ENCODE measurements at regions not wholly inside any gene's neighbourhood (a gene's known extent, or its start where the extent isn't known, plus 50 kb on each side); places are given as distances from the start of the nearest gene placed in this dataset.

DNA sequence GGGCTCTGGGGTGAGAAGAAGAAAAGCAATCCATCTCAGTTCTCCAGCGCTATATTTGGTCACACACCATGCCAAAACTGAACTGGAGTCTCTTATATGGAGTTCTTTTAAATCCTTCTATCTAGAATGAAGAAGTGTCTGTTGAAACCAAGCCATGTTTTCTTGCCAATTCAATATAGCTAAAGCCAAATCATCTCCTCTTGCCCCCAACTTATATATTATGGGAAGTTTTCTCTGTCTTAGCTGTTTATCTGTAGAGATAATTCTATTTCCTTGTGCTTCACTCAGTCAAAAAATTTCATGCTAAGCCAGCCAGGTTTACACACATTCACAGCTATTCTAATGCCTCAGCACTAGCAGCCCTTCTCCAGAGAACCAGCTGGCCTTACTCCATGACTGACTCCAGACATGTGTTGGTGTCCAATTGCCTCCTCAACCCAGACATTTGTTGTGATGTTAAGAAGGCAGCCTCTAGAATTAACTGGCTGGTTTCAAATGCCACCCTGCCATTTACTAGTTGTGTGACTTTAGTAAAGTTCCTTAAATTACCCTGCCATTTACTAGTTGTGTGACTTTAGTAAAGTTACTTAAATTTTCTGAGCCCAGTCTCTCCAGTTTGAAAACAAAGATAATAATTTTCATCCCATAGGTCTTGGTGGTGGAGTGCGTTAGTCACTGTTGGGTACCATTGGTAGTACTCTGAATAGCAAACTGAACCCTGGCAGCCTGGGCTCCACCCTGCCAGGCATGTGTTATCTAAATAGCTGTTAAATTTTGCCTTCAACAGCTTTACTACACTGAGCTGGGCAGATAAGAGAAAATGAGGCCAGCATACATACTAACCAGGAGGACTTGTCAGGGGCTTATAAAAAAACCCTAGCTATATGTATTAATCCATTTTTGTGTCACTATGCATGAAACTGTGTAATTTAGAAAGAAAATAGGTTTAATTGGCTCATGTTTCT lies 525.1 kb downstream of the LMO7 start:
- Histone ChIP-seq H3K4me3 (ENCODE audit: control insufficient read depth in 2 of 3, extremely low read depth in 1 of 3, insufficient read depth in 2 of 3, low read depth in 1 of 3, low read length in 3 of 3) (no peak overlapping the region), H3K4me1 (ENCODE audit: control insufficient read depth, extremely low read depth, insufficient read depth, low read length) (no peaks in the 10 kb centered on the region), H3K27ac (ENCODE audit: control insufficient read depth, insufficient read depth, low read length) (no peak overlapping the region), H3K79me2 (ENCODE audit: control insufficient read depth, insufficient read depth, low read length) (no peaks in the 10 kb centered on the region), H3K9ac (ENCODE audit: control insufficient read depth, extremely low read depth, insufficient read depth, low read length) (no peak overlapping the region), H3K4me2 (ENCODE audit: control insufficient read depth, extremely low read depth, insufficient read depth, low read depth, low read length) (no peak overlapping the region), H2AFZ (ENCODE audit: control insufficient read depth, low read length) (no peak overlapping the region), H3K9me1 (ENCODE audit: control insufficient read depth, extremely low read depth, insufficient read depth, low read length) (no peaks in the 10 kb centered on the region), H3K27me3 (ENCODE audit: control insufficient read depth, extremely low read depth, insufficient read depth, low read length) (no peaks in the 10 kb centered on the region), H4K20me1 (ENCODE audit: control insufficient read depth, extremely low read depth, insufficient read depth, low read length) (no peaks in the 10 kb centered on the region), H3K36me3 (ENCODE audit: control insufficient read depth in 2 of 2, extremely low read depth in 1 of 2, insufficient read depth in 2 of 2, low read length in 2 of 2) (no peaks in the 10 kb centered on the region), H3K9me3 (ENCODE audit: control insufficient read depth, low read depth, low read length) (no peaks in the 10 kb centered on the region)
- FAIRE-seq (no peak), DNase-seq (ENCODE audit: low read depth, low spot score) (no peak)
- TF ChIP-seq EZH2 (IDR thresholded peaks at IDR 0.05; ENCODE audit: low read length) = no peak
- no peak for TF ChIP-seq CTCF (optimal IDR thresholded peaks at IDR 0.05 in 1 of 3, IDR thresholded peaks at IDR 0.05 in 1 of 3, conservative IDR thresholded peaks at IDR 0.05 in 1 of 3; ENCODE audit: extremely low read depth in 1 of 3, insufficient read depth in 2 of 3, low read length in 3 of 3)
- dilution Hi-C loops (cut with MboI; ENCODE audit: extremely low pct_ligation_motif_present, low sequenced_read_pairs) = no loop called here

GRCh38 chr13:76160506-76160905 lies 524.4 kb downstream of the LMO7 start:
- FAIRE-seq = no peak

More at GRCh38 chr13:76160506-76160905, 524.4 kb downstream of the LMO7 start:
- Histone ChIP-seq H3K36me3 (ENCODE audit: control insufficient read depth in 2 of 2, extremely low read depth in 1 of 2, insufficient read depth in 2 of 2, low read length in 2 of 2) (no peaks in the 10 kb centered on the region), H3K79me2 (ENCODE audit: control insufficient read depth, insufficient read depth, low read length) (no peaks in the 10 kb centered on the region), H3K27me3 (ENCODE audit: control insufficient read depth, extremely low read depth, insufficient read depth, low read length) (no peaks in the 10 kb centered on the region), H3K4me2 (ENCODE audit: control insufficient read depth, extremely low read depth, insufficient read depth, low read depth, low read length) (no peak overlapping the region), H3K4me3 (ENCODE audit: control insufficient read depth in 2 of 3, extremely low read depth in 1 of 3, insufficient read depth in 2 of 3, low read depth in 1 of 3, low read length in 3 of 3) (no peak overlapping the region), H4K20me1 (ENCODE audit: control insufficient read depth, extremely low read depth, insufficient read depth, low read length) (no peaks in the 10 kb centered on the region), H3K9ac (ENCODE audit: control insufficient read depth, extremely low read depth, insufficient read depth, low read length) (no peak overlapping the region), H3K9me3 (ENCODE audit: control insufficient read depth, low read depth, low read length) (no peaks in the 10 kb centered on the region), H3K9me1 (ENCODE audit: control insufficient read depth, extremely low read depth, insufficient read depth, low read length) (no peaks in the 10 kb centered on the region), H3K27ac (ENCODE audit: control insufficient read depth, insufficient read depth, low read length) (no peak overlapping the region), H2AFZ (ENCODE audit: control insufficient read depth, low read length) (no peak overlapping the region), H3K4me1 (ENCODE audit: control insufficient read depth, extremely low read depth, insufficient read depth, low read length) (no peaks in the 10 kb centered on the region)
- TF ChIP-seq CTCF (optimal IDR thresholded peaks at IDR 0.05 in 1 of 3, IDR thresholded peaks at IDR 0.05 in 1 of 3, conservative IDR thresholded peaks at IDR 0.05 in 1 of 3; ENCODE audit: extremely low read depth in 1 of 3, insufficient read depth in 2 of 3, low read length in 3 of 3) (no peak), EZH2 (IDR thresholded peaks at IDR 0.05; ENCODE audit: low read length) (no peak)
- dilution Hi-C loops (cut with MboI; ENCODE audit: extremely low pct_ligation_motif_present, low sequenced_read_pairs) = no loop called here
- DNase-seq (ENCODE audit: low read depth, low spot score) = no peak
